Upper lobe of left lung (tissue), 6 donors: ENCODE measurements at regions not wholly inside any gene's neighbourhood (a gene's known extent, or its start where the extent isn't known, plus 50 kb on each side); places are given as distances from the start of the nearest gene placed in this dataset.

ENCODE experiments used
- ATAC-seq, 2 donors: fragments of 200-7000 bp; cut with Tn5 transposase; one replicate each; pipeline ENCODE4 v1.9.1; 2022; ENCODE audit warnings: mild to moderate bottlenecking in 2 of 2, moderate library complexity in 2 of 2; ENCODE audit not compliant: low FRiP score in 2 of 2
- DNase-seq, 2 donors: peaks; one replicate each; pipeline ENCODE4 v3.0.0-alpha.2; 2019 to 2020
- H3K27ac ChIP-seq, 4 donors: fragments of 200-600 bp; sonication (generic); one replicate each; pipeline ENCODE4 v1.5.1; 2016 to 2019
- H3K27me3 ChIP-seq, 4 donors: fragments of 200-600 bp; sonication (generic); one replicate each; pipeline ENCODE4 v1.5.1; 2017 to 2019
- H3K36me3 ChIP-seq, 4 donors: fragments of 200-600 bp; sonication (generic); one replicate each; pipeline ENCODE4 v1.5.1; 2016 to 2019
- H3K4me1 ChIP-seq, 4 donors: fragments of 200-600 bp; sonication (generic); one replicate each; pipeline ENCODE4 v1.5.1; 2018 to 2019
- H3K4me3 ChIP-seq, 4 donors: fragments of 200-600 bp; sonication (generic); one replicate each; pipeline ENCODE4 v1.5.1; 2017 to 2019; ENCODE audit warnings: mild to moderate bottlenecking in 2 of 4, moderate library complexity in 1 of 4
- H3K9me3 ChIP-seq, 4 donors: fragments of 200-600 bp; sonication (generic); one replicate each; pipeline ENCODE4 v1.5.1; 2018 to 2019
- EP300 ChIP-seq, 4 donors: sonication (generic); formaldehyde crosslinking; IDR thresholded peaks; one replicate each; pipeline ENCODE4 v1.5.1; 2017; ENCODE audit warnings: antibody characterized with exemption in 4 of 4, control low read depth in 2 of 4
- POLR2A ChIP-seq, 4 donors: fragments of 450-650 bp; IDR thresholded peaks; one replicate each; pipeline ENCODE4 v1.5.1; 2016 to 2017; ENCODE audit warnings: antibody characterized with exemption in 4 of 4, mild to moderate bottlenecking in 2 of 4
- POLR2AphosphoS5 ChIP-seq, 2 donors: sonication (generic); formaldehyde crosslinking; IDR thresholded peaks; one replicate each; pipeline ENCODE4 v1.5.1; 2017; ENCODE audit warnings: antibody characterized with exemption in 2 of 2
- whole genome bisulfite sequencing, 2 donors: methylation state at CpG; one replicate each; pipeline ENCODE4 v1.1.5; 2017 to 2018; 5-methylcytosine and 5-hydroxymethylcytosine counted together
- TF ChIP-seq, protein P1 (sequence below), 6 experiments: fragments of 450-650 bp in 4 of 6; fragments of 200-600 bp in 2 of 6; sonication (generic) in 2 of 6; IDR thresholded peaks; one replicate each; pipeline ENCODE4 v1.5.1; 2016 to 2019; ENCODE audit warnings: antibody characterized with exemption in 6 of 6
- donor health status: DM: no; HTN: no; CAD: no; lungs with moderate emphysema.
- donor health status: DM: no; HTN: yes; CAD: no; lungs with severe emphysema.

DNA sequence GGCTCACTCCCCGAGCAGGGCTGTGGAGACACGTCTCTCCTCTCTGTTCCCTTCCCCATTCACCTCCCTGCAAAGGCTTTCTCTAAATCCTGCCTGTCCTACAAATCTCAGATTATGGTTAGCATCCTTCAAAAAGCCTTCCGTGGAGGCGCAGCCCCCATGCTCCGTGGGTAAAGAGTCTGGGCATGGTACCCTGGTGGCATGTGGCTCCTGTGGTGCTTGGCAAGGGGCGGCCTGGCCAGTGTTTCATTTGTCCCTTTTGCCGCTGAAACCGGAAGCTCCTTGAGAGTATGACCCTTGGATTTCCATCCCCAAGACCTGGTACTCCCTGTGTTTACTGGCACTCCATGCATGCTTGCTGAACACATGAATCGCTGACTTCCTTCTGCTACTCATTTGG, 839.3 kb upstream of the SALL3 start:
- H3K27ac ChIP-seq: no peak overlapping the region
- peaks cover 0 to 10% (median under 1%) of the 10 kb centered on the region in 4 donors for H3K4me1 ChIP-seq
- DNase-seq (no peak), ATAC-seq (no peak)
- H3K36me3 ChIP-seq: no peaks in the 10 kb centered on the region
- no peak overlapping the region for H3K4me3 ChIP-seq
- H3K27me3 ChIP-seq: no peaks in the 10 kb centered on the region
- no peaks in the 10 kb centered on the region for H3K9me3 ChIP-seq
- TF ChIP-seq POLR2AphosphoS5 (IDR thresholded peaks at IDR 0.05): no peak
- no peak for TF ChIP-seq EP300 (IDR thresholded peaks at IDR 0.05)
- no peak for TF ChIP-seq POLR2A (IDR thresholded peaks at IDR 0.05)
- TF ChIP-seq, protein P1, sequence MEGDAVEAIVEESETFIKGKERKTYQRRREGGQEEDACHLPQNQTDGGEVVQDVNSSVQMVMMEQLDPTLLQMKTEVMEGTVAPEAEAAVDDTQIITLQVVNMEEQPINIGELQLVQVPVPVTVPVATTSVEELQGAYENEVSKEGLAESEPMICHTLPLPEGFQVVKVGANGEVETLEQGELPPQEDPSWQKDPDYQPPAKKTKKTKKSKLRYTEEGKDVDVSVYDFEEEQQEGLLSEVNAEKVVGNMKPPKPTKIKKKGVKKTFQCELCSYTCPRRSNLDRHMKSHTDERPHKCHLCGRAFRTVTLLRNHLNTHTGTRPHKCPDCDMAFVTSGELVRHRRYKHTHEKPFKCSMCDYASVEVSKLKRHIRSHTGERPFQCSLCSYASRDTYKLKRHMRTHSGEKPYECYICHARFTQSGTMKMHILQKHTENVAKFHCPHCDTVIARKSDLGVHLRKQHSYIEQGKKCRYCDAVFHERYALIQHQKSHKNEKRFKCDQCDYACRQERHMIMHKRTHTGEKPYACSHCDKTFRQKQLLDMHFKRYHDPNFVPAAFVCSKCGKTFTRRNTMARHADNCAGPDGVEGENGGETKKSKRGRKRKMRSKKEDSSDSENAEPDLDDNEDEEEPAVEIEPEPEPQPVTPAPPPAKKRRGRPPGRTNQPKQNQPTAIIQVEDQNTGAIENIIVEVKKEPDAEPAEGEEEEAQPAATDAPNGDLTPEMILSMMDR (IDR thresholded peaks at IDR 0.05): no peak
- 91 to 92% methylated on average over 9 of the region's 9 CpGs for WGBS, 2 donors

DNA sequence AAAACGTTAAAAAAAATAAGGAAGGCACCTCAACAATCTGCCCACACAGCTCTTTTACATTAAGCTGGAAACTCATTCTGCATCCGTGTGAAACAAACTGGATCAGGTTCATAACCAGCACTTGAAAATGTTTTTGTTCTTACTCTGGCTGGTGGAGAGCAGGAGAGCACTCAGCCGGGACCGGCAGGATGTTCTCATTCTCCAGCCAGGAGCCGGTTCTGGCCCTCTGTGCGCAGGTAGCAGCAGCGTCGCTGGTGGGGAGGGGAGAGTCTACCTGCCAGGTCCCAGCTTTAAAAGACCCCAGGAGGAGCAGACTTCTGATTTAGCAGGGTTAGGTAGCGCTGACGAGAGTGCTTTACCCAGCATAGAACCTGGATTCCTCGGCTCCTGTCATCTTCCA, 834.9 kb upstream of the SALL3 start:
- DNase-seq (peak; percentile 37 to 65), ATAC-seq (peak; percentile 29 to 52)
- Histone ChIP-seq H3K27me3 (no peaks in the 10 kb centered on the region), H3K27ac (no peak overlapping the region), H3K9me3 (no peaks in the 10 kb centered on the region), H3K4me3 (no peak overlapping the region), H3K36me3 (no peaks in the 10 kb centered on the region), H3K4me1 (peaks cover 0 to 12% (median 2%) of the 10 kb centered on the region in 4 donors)
- 60 to 61% methylated on average over 11 of the region's 11 CpGs for WGBS, 2 donors
- TF ChIP-seq POLR2A (IDR thresholded peaks at IDR 0.05) (no peak), EP300 (IDR thresholded peaks at IDR 0.05) (no peak), POLR2AphosphoS5 (IDR thresholded peaks at IDR 0.05) (no peak)
- TF ChIP-seq, protein P1 (IDR thresholded peaks at IDR 0.05): no peak

DNA sequence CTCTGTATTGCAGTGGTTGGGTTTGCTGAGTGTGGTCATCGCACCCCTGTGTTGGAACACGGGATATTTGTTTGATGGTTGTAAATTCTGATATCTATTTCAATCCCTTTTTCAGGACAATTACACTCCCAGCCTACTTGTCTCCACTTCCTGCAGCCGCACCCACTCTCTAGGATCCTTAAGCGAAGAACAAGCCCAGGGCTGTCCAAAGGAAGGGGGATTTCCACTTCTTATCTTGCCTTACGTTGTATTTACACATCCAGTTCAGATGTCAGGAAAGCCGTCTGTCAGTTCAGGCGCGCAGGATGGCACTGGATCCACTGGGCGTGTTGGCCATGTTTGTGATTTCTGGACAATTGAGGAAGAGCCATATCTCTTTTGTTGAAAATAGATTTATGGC, 834.5 kb upstream of the SALL3 start:
- no peak for TF ChIP-seq POLR2AphosphoS5 (IDR thresholded peaks at IDR 0.05)
- TF ChIP-seq EP300 (IDR thresholded peaks at IDR 0.05): no peak
- TF ChIP-seq, protein P1 (IDR thresholded peaks at IDR 0.05): no peak
- TF ChIP-seq POLR2A (IDR thresholded peaks at IDR 0.05): no peak
- Histone ChIP-seq H3K36me3 (no peaks in the 10 kb centered on the region), H3K9me3 (no peaks in the 10 kb centered on the region), H3K27me3 (no peaks in the 10 kb centered on the region), H3K4me3 (no peak overlapping the region), H3K27ac (no peak overlapping the region), H3K4me1 (peaks cover 0 to 12% (median 2%) of the 10 kb centered on the region in 4 donors)
- 35 to 50% methylated on average over 9 of the region's 9 CpGs for WGBS, 2 donors
- peak; percentile 35 to 47 for ATAC-seq
- DNase-seq: peak in 1 of 2 donors; percentile 50

DNA sequence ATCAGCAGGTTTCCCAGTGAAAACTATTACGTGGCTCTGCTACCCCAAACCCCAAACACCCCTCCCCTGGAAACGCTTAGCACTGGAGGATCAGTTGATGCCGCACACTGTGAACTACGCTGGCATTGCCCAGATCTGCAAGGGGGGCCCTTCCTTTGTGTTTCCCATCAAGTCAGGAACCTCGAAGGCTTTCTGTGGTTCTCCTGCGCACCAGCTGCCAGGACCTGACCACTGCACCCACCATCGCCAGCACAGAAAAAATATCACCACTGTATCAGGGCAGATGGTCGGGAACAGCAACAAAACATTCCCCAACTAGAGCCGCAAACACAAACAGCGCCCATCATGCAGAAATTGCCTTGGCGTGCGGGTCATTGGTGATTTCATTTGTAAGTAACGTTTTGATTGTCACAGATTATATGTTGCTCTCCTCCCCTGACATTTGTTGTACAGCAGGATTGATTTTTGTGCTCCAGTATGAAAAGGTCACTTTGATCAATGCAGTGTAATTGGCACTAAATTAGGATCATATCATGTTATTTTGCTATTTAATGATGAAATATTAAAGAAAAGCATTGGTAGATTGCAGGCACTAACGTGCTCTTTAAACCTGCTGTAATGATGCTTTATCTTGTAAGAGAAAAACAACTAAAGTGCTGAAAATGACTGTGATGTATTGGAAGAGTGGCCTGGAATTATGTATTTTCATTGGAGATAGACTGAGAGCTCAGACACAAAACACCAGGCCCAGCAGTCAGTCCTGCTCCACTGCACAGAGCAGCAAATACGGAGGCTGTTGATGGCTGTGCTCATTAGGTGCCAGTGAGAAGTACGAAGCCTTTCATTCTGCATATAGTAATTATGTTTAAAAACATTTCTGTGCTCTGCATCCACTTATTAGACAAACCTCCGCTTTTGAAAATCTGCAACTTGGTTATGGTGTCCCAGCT, 833.2 kb upstream of the SALL3 start:
- no peak overlapping the region for H3K27ac ChIP-seq
- H3K4me1 ChIP-seq: peaks cover 0 to 12% (median 2%) of the 10 kb centered on the region in 4 donors
- no peak overlapping the region for H3K4me3 ChIP-seq
- H3K9me3 ChIP-seq: no peaks in the 10 kb centered on the region
- no peaks in the 10 kb centered on the region for H3K36me3 ChIP-seq
- no peak for DNase-seq
- TF ChIP-seq EP300 (IDR thresholded peaks at IDR 0.05) (no peak), POLR2AphosphoS5 (IDR thresholded peaks at IDR 0.05) (no peak), POLR2A (IDR thresholded peaks at IDR 0.05) (no peak)
- TF ChIP-seq, protein P1 (IDR thresholded peaks at IDR 0.05): no peak
- 92 to 93% methylated on average over 14 to 17 of the region's 17 CpGs for WGBS, 2 donors
- ATAC-seq: no peak
- H3K27me3 ChIP-seq: no peaks in the 10 kb centered on the region
